Lung (tissue), 11 donors: ENCODE measurements at regions not wholly inside any gene's neighbourhood (a gene's known extent, or its start where the extent isn't known, plus 50 kb on each side); places are given as distances from the start of the nearest gene placed in this dataset.

Experiments used
- ATAC-seq: fragments of 200-7000 bp; cut with Tn5 transposase; one replicate; pipeline ENCODE4 v1.9.1; 2020; ENCODE audit warnings: moderate number of reproducible peaks; ENCODE audit not compliant: insufficient read depth, low FRiP score
- DNase-seq, 3 donors: peaks; one replicate each; pipeline ENCODE4 v3.0.0-alpha.2; 2013 to 2017
- H3K27ac ChIP-seq, 2 donors: one replicate each; pipeline ENCODE4 v1.5.1; 2013; ENCODE audit warnings: mild to moderate bottlenecking in 2 of 2, moderate library complexity in 2 of 2, control low read depth in 1 of 2, inconsistent platforms in 1 of 2, low read depth in 1 of 2, low read length in 1 of 2
- H3K27me3 ChIP-seq, 3 donors: one replicate each; pipeline ENCODE4 v1.5.1; 2013; ENCODE audit warnings: low read length in 2 of 3; ENCODE audit not compliant: control insufficient read depth in 3 of 3, insufficient read depth in 3 of 3
- H3K36me3 ChIP-seq, 4 donors: one replicate each; pipeline ENCODE4 v1.5.1; 2013; ENCODE audit warnings: low read length in 4 of 4, mild to moderate bottlenecking in 1 of 4, moderate library complexity in 1 of 4; ENCODE audit not compliant: control insufficient read depth in 4 of 4, insufficient read depth in 4 of 4
- H3K4me1 ChIP-seq, 5 donors: one replicate each; pipeline ENCODE4 v1.5.1; 2013; ENCODE audit warnings: low read length in 5 of 5, mild to moderate bottlenecking in 2 of 5, moderate library complexity in 1 of 5; ENCODE audit not compliant: control insufficient read depth in 5 of 5, insufficient read depth in 5 of 5
- H3K4me3 ChIP-seq: one replicate; pipeline ENCODE4 v1.5.1; 2013; ENCODE audit warnings: mild to moderate bottlenecking, control low read depth, moderate library complexity
- H3K9ac ChIP-seq, 2 donors: one replicate each; pipeline ENCODE4 v1.5.1; 2013; ENCODE audit warnings: low read length in 2 of 2, control low read depth in 1 of 2; ENCODE audit not compliant: insufficient read depth in 1 of 2
- H3K9me3 ChIP-seq, 4 donors: one replicate each; pipeline ENCODE4 v1.5.1; 2013; ENCODE audit warnings: low read length in 3 of 4, mild to moderate bottlenecking in 1 of 4, moderate library complexity in 1 of 4; ENCODE audit not compliant: control insufficient read depth in 4 of 4, insufficient read depth in 3 of 4
- WGBS, 2 donors: extraction: QIAGEN DNeasy Blood & Tissue Kit; methylation state at CpG; one replicate each; pipeline ENCODE4 v1.1.7; 2013; 5-methylcytosine and 5-hydroxymethylcytosine counted together
- TF ChIP-seq, protein P1 (sequence below): IDR thresholded peaks from 2 replicates; pipeline ENCODE4 v1.5.1; 2012; ENCODE audit warnings: mild to moderate bottlenecking; ENCODE audit errors: control extremely low read depth, extremely low read depth
- donor health status: control.
- donor health status: control.
- donor health status: Bipolar disorder and iron deficiency.
- donor health status: healthy.
- donor health status: DM: yes; HTN: yes; CAD: no.

DNA sequence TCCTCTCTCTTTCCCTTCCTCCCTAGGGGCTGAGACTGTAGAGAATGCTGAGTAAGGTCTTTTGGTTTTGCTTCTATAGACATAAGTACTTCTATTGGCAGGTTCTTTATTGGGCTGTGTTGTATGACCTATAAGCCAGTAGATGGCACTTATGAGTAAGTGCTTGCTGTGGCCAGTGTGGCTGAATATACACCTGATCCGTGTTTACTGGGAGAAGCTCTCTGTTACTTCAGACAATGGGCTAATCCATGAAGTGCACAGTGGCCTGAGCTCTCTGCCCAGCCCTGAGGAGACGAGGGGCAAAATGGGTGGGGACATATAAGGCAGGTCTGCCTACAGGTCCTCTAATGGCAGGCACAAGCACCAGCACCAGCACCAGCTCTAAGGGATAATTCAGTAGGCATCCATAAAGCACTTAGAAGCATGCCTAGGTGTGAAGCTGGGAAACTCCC is 610.3 kb downstream of the RNF144B start:
- no peaks in the 10 kb centered on the region for H3K4me1 ChIP-seq
- no peaks in the 10 kb centered on the region for H3K27me3 ChIP-seq
- no peak overlapping the region for H3K27ac ChIP-seq
- WGBS, 2 donors = 29 to 40% methylated on average over 2 of the region's 2 CpGs
- TF ChIP-seq, protein P1, sequence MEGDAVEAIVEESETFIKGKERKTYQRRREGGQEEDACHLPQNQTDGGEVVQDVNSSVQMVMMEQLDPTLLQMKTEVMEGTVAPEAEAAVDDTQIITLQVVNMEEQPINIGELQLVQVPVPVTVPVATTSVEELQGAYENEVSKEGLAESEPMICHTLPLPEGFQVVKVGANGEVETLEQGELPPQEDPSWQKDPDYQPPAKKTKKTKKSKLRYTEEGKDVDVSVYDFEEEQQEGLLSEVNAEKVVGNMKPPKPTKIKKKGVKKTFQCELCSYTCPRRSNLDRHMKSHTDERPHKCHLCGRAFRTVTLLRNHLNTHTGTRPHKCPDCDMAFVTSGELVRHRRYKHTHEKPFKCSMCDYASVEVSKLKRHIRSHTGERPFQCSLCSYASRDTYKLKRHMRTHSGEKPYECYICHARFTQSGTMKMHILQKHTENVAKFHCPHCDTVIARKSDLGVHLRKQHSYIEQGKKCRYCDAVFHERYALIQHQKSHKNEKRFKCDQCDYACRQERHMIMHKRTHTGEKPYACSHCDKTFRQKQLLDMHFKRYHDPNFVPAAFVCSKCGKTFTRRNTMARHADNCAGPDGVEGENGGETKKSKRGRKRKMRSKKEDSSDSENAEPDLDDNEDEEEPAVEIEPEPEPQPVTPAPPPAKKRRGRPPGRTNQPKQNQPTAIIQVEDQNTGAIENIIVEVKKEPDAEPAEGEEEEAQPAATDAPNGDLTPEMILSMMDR = no peak
- no peak overlapping the region for H3K9ac ChIP-seq
- DNase-seq = peak in 1 of 3 donors; percentile 28
- no peaks in the 10 kb centered on the region for H3K36me3 ChIP-seq
- no peak for ATAC-seq
- H3K9me3 ChIP-seq = peaks cover 0 to 2% (median 0%) of the 10 kb centered on the region in 4 donors
- H3K4me3 ChIP-seq = no peak overlapping the region

DNA sequence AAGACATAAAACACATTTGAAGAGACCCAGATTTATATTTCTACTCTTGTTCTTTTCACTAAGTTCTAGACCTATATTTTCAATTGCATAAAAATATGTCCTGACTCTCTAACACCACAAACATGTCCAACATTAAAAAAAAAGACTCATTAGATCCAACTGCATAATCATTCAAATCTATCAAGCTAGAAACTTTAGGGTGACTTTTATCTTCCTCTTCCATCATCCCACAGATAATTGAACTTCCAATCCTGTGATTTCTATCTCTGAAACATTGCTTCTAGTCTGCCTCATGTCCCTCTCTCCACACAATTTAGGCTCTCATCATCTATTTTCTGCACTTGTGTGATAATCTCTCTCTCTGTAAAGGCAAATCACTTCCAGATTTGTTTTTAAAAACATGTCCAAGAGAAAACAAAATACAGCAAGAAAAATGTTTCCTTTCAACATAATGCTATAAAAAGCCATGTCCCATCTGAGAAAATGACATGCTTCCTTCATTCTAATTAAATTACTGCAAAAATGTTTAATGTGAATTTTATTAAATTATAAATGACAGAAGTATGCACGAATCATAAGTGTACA is 615.9 kb downstream of the RNF144B start:
- no peak overlapping the region for H3K27ac ChIP-seq
- ATAC-seq = no peak
- no peak overlapping the region for H3K9ac ChIP-seq
- TF ChIP-seq, protein P1 = no peak
- DNase-seq = peak in 2 of 3 donors; percentile 69 to 77
- no peaks in the 10 kb centered on the region for H3K9me3 ChIP-seq
- no peak overlapping the region for H3K4me3 ChIP-seq
- no peaks in the 10 kb centered on the region for H3K4me1 ChIP-seq
- H3K27me3 ChIP-seq = no peaks in the 10 kb centered on the region
- 49 to 79% methylated on average over 1 of the region's 1 CpG for WGBS, 2 donors
- no peaks in the 10 kb centered on the region for H3K36me3 ChIP-seq

DNA sequence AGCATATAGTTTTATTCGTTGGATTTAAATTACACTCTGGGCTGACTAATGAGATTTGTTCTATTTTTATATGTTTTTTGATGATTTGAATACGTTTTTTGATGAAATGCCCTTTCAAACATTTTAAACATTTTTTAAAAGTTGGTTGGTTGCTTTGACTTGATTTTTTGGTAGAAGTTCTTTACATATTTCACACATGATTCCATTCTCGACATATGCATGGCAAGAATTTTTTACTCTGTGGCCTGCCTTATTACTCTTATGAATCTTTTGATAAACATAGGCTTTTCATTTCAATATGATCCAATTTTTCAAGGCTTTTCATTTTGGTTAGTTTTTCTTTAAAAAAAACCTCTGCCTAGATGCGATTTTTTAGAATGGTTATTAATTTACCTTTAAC is 617.0 kb downstream of the RNF144B start:
- H3K4me1 ChIP-seq = no peaks in the 10 kb centered on the region
- TF ChIP-seq, protein P1 = no peak
- H3K9me3 ChIP-seq = no peaks in the 10 kb centered on the region
- 84 to 86% methylated on average over 4 of the region's 4 CpGs for WGBS, 2 donors
- H3K4me3 ChIP-seq = no peak overlapping the region
- ATAC-seq (no peak), DNase-seq (no peak)
- H3K27ac ChIP-seq = no peak overlapping the region
- no peak overlapping the region for H3K9ac ChIP-seq
- no peaks in the 10 kb centered on the region for H3K36me3 ChIP-seq
- no peaks in the 10 kb centered on the region for H3K27me3 ChIP-seq

DNA sequence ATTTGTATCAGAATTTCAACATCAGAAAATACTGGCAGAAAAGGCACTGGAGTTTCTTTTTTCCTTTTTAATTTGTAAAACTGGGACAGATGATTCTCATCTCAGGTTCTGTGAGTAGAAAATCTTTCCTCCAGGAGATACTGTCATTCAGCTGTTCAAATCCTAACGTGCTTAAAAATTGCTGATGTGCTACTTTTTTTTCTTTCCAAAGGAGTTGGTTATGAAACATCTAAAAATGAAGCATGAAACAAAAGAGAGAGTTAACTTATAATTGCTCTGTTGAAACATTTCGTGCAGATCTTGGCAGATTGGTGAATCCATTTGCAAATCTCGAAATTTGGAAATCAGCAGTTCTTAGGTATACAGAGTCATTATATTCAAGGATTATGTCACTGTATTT is 622.6 kb downstream of the RNF144B start:
- Histone ChIP-seq H3K27me3 (peaks cover 0 to 5% (median 0%) of the 10 kb centered on the region in 3 donors), H3K4me3 (no peak overlapping the region), H3K36me3 (no peaks in the 10 kb centered on the region), H3K9ac (no peak overlapping the region), H3K9me3 (no peaks in the 10 kb centered on the region), H3K4me1 (no peaks in the 10 kb centered on the region), H3K27ac (no peak overlapping the region)
- no peak for DNase-seq
- TF ChIP-seq, protein P1 = no peak
- 81 to 84% methylated on average over 3 of the region's 3 CpGs for WGBS, 2 donors
- ATAC-seq = no peak
